Neuronal stem cell (in vitro differentiated cells): ENCODE measurements at regions not wholly inside any gene's neighbourhood (a gene's known extent, or its start where the extent isn't known, plus 50 kb on each side); places are given as distances from the start of the nearest gene placed in this dataset.

Experiments
- DNase-seq: peaks from one replicate; pipeline ENCODE4 v3.0.0-alpha.2; 2013; ENCODE audit warnings: low spot score
- H2AFZ ChIP-seq: one replicate; pipeline ENCODE4 v1.6.1; 2013; ENCODE audit warnings: mild to moderate bottlenecking, low read length, inconsistent platforms
- H2AK5ac ChIP-seq: 2 replicates; pipeline ENCODE4 v1.6.1; 2013; ENCODE audit warnings: low read depth, mild to moderate bottlenecking, inconsistent platforms, low read length, moderate library complexity, mixed read lengths
- H2BK120ac ChIP-seq: 2 replicates; pipeline ENCODE4 v1.6.1; 2013; ENCODE audit warnings: low read depth, mild to moderate bottlenecking, inconsistent platforms, low read length, moderate library complexity, mixed read lengths
- H2BK12ac ChIP-seq: one replicate; pipeline ENCODE4 v1.6.1; 2013; ENCODE audit warnings: low read length, inconsistent platforms
- H2BK15ac ChIP-seq: 2 replicates; pipeline ENCODE4 v1.6.1; 2013; ENCODE audit warnings: mild to moderate bottlenecking, low read length, inconsistent platforms, mixed read lengths
- H2BK5ac ChIP-seq: one replicate; pipeline ENCODE4 v1.6.1; 2013; ENCODE audit warnings: inconsistent platforms, mild to moderate bottlenecking, low read length, moderate library complexity
- H3K14ac ChIP-seq: one replicate; pipeline ENCODE4 v1.6.1; 2013; ENCODE audit warnings: low read length, inconsistent platforms
- H3K18ac ChIP-seq: 2 replicates; pipeline ENCODE4 v1.6.1; 2013; ENCODE audit warnings: low read length, inconsistent platforms
- H3K23ac ChIP-seq: 2 replicates; pipeline ENCODE4 v1.6.1; 2013; ENCODE audit warnings: low read depth, mild to moderate bottlenecking, mixed read lengths, low read length, inconsistent platforms; ENCODE audit not compliant: poor library complexity
- H3K27ac ChIP-seq: replicated peaks from 3 replicates; pipeline ENCODE4 v1.5.1; 2013; ENCODE audit warnings: low read length, inconsistent platforms
- H3K27me3 ChIP-seq, 3 experiments: 2 replicates each; pipeline ENCODE4 v1.6.1; 2013; ENCODE audit warnings: low read length in 3 of 3, mild to moderate bottlenecking in 2 of 3, inconsistent platforms in 1 of 3, low read depth in 1 of 3, mixed read lengths in 1 of 3, moderate library complexity in 1 of 3; ENCODE audit not compliant: control insufficient read depth in 3 of 3, insufficient read depth in 3 of 3
- H3K36me3 ChIP-seq, 2 donors: replicated peaks in 1 of 2; 2 replicates each; pipeline ENCODE4 v1.6.1; 2013; ENCODE audit warnings: low read length in 2 of 2; ENCODE audit not compliant: control insufficient read depth in 2 of 2, insufficient read depth in 2 of 2
- H3K4ac ChIP-seq: 2 replicates; pipeline ENCODE4 v1.6.1; 2013; ENCODE audit warnings: inconsistent platforms, mild to moderate bottlenecking, low read length, moderate library complexity
- H3K4me1 ChIP-seq, 2 donors: 1 replicate in 1 of 2; 2 replicates in 1 of 2; pipeline ENCODE4 v1.6.1; 2013; ENCODE audit warnings: low read length in 2 of 2, low read depth in 1 of 2; ENCODE audit not compliant: control insufficient read depth in 2 of 2, insufficient read depth in 1 of 2
- H3K4me2 ChIP-seq: one replicate; pipeline ENCODE4 v1.6.1; 2013; ENCODE audit warnings: mild to moderate bottlenecking, low read length, inconsistent platforms; ENCODE audit not compliant: insufficient read depth, poor library complexity, severe bottlenecking
- H3K4me3 ChIP-seq, 2 donors: 2 replicates each; pipeline ENCODE4 v1.5.1; 2013; ENCODE audit warnings: low read length in 2 of 2, mild to moderate bottlenecking in 2 of 2, inconsistent platforms in 1 of 2, moderate library complexity in 1 of 2
- H3K79me1 ChIP-seq: one replicate; pipeline ENCODE4 v1.6.1; 2013; ENCODE audit warnings: low read depth, mild to moderate bottlenecking, inconsistent platforms, low read length, moderate library complexity
- H3K9ac ChIP-seq: one replicate; pipeline ENCODE4 v1.6.1; 2013; ENCODE audit warnings: mild to moderate bottlenecking, low read depth, low read length, inconsistent platforms; ENCODE audit not compliant: poor library complexity
- H3K9me3 ChIP-seq, 2 donors: replicated peaks in 1 of 2; 2 replicates each; pipeline versions ENCODE3 to v1.6.1; 2013; ENCODE audit warnings: low read length in 2 of 2, mild to moderate bottlenecking in 2 of 2, inconsistent platforms in 1 of 2, low read depth in 1 of 2, mixed read lengths in 1 of 2, moderate library complexity in 1 of 2; ENCODE audit not compliant: control insufficient read depth in 2 of 2, insufficient read depth in 1 of 2
- H4K8ac ChIP-seq: one replicate; pipeline ENCODE4 v1.6.1; 2013; ENCODE audit warnings: low read depth, mild to moderate bottlenecking, inconsistent platforms, low read length, moderate library complexity
- H4K91ac ChIP-seq: one replicate; pipeline ENCODE4 v1.6.1; 2013; ENCODE audit warnings: low read length, low read depth, mild to moderate bottlenecking, inconsistent platforms; ENCODE audit not compliant: poor library complexity
- WGBS, 2 donors: extraction: QIAGEN DNeasy Blood & Tissue Kit; methylation state at CpG; one replicate each; pipeline ENCODE4 v1.1.7; 2013; ENCODE audit warnings: missing lambda C conversion rate in 2 of 2, mixed read lengths in 1 of 2; ENCODE audit not compliant: insufficient read length in 2 of 2, insufficient replicate concordance in 1 of 2; ENCODE audit errors: extremely low coverage in 2 of 2; 5-methylcytosine and 5-hydroxymethylcytosine counted together

DNA sequence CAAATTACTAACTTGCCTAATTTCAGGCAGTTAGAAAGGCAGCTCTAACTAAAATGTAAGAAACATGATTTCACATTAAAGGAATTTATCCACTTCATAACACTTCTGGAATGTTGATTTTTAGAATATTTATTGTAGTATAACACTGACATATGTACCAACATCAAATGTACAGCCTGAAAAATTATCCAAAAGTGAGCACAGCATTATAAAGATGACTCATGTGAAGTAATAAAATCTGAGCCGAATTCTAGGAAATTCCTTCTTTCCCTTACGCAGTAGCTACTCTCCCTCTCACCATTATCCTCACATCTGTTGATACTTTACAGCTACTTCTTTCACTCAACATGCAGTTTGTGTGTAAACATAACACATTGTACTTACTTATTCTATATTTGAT lies 610.6 kb downstream of the ZWINT start:
- Histone ChIP-seq H3K9ac (no peak overlapping the region), H2BK15ac (no peak overlapping the region), H3K4me2 (no peak overlapping the region), H3K18ac (no peak overlapping the region), H4K91ac (no peak overlapping the region), H3K27ac (no peak overlapping the region), H2BK120ac (no peak overlapping the region), H3K27me3 (no peaks in the 10 kb centered on the region), H3K14ac (no peak overlapping the region), H4K8ac (no peak overlapping the region), H2AFZ (no peak overlapping the region), H3K9me3 (no peaks in the 10 kb centered on the region), H3K4me1 (peaks cover 0 to 3% of the 10 kb centered on the region in 2 donors), H3K36me3 (no peaks in the 10 kb centered on the region), H3K23ac (no peak overlapping the region), H2BK5ac (no peak overlapping the region), H3K4ac (no peak overlapping the region), H2BK12ac (no peak overlapping the region), H2AK5ac (no peak overlapping the region), H3K79me1 (no peaks in the 10 kb centered on the region), H3K4me3 (no peak overlapping the region)
- WGBS, 2 donors = no CpG with 5 or more reads among the region's 2 CpGs
- no peak for DNase-seq

GRCh38 chr10:55747244-55747643 lies 613.8 kb downstream of the ZWINT start:
- no peak overlapping the region for H2AK5ac ChIP-seq
- no peaks in the 10 kb centered on the region for H3K79me1 ChIP-seq
- H4K91ac ChIP-seq = no peak overlapping the region
- no peaks in the 10 kb centered on the region for H3K9me3 ChIP-seq
- no peaks in the 10 kb centered on the region for H3K27me3 ChIP-seq
- H3K4ac ChIP-seq = no peak overlapping the region
- no peak overlapping the region for H2BK12ac ChIP-seq
- H3K36me3 ChIP-seq = no peaks in the 10 kb centered on the region
- no peak for DNase-seq
- H3K27ac ChIP-seq = no peak overlapping the region
- H3K18ac ChIP-seq = no peak overlapping the region
- no peak overlapping the region for H2BK15ac ChIP-seq
- H3K4me2 ChIP-seq = no peak overlapping the region
- H3K4me1 ChIP-seq = peaks cover 0 to 3% of the 10 kb centered on the region in 2 donors
- H2BK5ac ChIP-seq = no peak overlapping the region
- no peak overlapping the region for H3K9ac ChIP-seq
- no peak overlapping the region for H3K14ac ChIP-seq
- H3K4me3 ChIP-seq = no peak overlapping the region
- no peak overlapping the region for H4K8ac ChIP-seq
- H3K23ac ChIP-seq = no peak overlapping the region
- no peak overlapping the region for H2BK120ac ChIP-seq
- peak overlapping the region; percentile 42 for H2AFZ ChIP-seq
- WGBS, 2 donors = no CpG with 5 or more reads among the region's 3 CpGs

DNA sequence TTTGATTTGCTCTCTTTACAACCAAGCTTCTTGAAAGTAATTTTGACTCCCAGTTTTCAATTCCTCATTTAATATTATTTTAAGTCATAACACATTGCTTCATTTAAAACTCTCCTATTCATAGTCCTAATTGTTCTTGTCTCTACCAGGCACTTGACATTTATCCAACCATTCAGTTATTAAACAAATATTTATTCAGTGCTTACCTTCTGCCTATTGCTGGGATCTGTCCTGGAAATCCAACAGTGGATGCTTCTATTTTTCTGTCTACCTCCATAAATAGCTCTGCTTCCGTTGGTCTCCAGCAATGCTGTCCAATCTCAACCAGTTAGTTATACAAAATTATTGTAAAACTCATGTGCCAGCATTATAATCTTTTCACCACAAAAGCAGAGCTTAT lies 615.1 kb downstream of the ZWINT start:
- H4K8ac ChIP-seq = no peak overlapping the region

DNA sequence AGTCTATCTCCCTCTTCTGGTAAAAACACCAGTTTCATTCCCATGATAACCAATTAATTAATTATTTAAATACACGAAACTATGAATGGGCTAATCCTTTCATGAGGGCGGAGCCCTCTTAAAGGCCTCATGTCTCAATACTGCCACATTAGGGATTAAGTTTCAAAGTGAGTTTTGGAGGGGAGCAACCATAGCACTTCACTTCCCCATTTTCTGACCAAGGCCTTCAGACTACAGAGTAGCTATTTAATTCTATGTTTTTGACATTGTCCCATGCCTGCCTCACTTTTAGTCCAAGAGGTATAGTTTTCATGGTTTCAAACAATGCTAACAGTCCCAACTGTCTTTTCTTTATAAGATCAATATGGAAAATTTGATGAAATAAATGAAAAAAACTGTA lies 618.6 kb downstream of the ZWINT start:
- no peak overlapping the region for H3K18ac ChIP-seq
- H2AFZ ChIP-seq = no peak overlapping the region
- no peaks in the 10 kb centered on the region for H3K27me3 ChIP-seq
- no peak overlapping the region for H2AK5ac ChIP-seq
- no peak overlapping the region for H4K91ac ChIP-seq
- H3K4ac ChIP-seq = no peak overlapping the region
- no peak overlapping the region for H3K4me3 ChIP-seq
- no peaks in the 10 kb centered on the region for H3K79me1 ChIP-seq
- H2BK5ac ChIP-seq = no peak overlapping the region
- DNase-seq = no peak
- H3K9ac ChIP-seq = no peak overlapping the region
- no peak overlapping the region for H3K14ac ChIP-seq
- H2BK15ac ChIP-seq = no peak overlapping the region
- no peak overlapping the region for H3K23ac ChIP-seq
- H4K8ac ChIP-seq = no peak overlapping the region
- peaks cover 0 to 2% of the 10 kb centered on the region in 2 donors for H3K4me1 ChIP-seq
- no peak overlapping the region for H2BK12ac ChIP-seq
- H3K9me3 ChIP-seq = no peaks in the 10 kb centered on the region
- no peak overlapping the region for H2BK120ac ChIP-seq
- H3K27ac ChIP-seq = no peak overlapping the region
- no CpG with 5 or more reads among the region's 2 CpGs for WGBS, 2 donors
- no peaks in the 10 kb centered on the region for H3K36me3 ChIP-seq
- no peak overlapping the region for H3K4me2 ChIP-seq

More for the DNA sequence above, 615.1 kb downstream of the ZWINT start:
- Histone ChIP-seq H3K79me1 (no peaks in the 10 kb centered on the region), H2AFZ (no peak overlapping the region), H3K14ac (no peak overlapping the region), H2BK12ac (no peak overlapping the region), H3K9ac (no peak overlapping the region), H2BK120ac (no peak overlapping the region), H2AK5ac (no peak overlapping the region), H4K91ac (no peak overlapping the region), H2BK5ac (no peak overlapping the region), H3K9me3 (no peaks in the 10 kb centered on the region), H3K18ac (no peak overlapping the region), H3K36me3 (no peaks in the 10 kb centered on the region), H3K4me1 (peaks cover 0 to 3% of the 10 kb centered on the region in 2 donors), H3K27me3 (no peaks in the 10 kb centered on the region), H3K4ac (no peak overlapping the region), H3K23ac (no peak overlapping the region), H3K4me3 (no peak overlapping the region), H3K27ac (no peak overlapping the region), H2BK15ac (no peak overlapping the region), H3K4me2 (no peak overlapping the region)
- no CpG with 5 or more reads among the region's 1 CpG for WGBS, 2 donors
- DNase-seq = no peak
